Memory B cell (primary cell): ENCODE measurements at regions not wholly inside any gene's neighbourhood (a gene's known extent, or its start where the extent isn't known, plus 50 kb on each side); places are given as distances from the start of the nearest gene placed in this dataset.
"Not testable (repeated sequence)": the region's sequence is repeated elsewhere in the genome, so short reads cannot be mapped to it uniquely, and the experiment has no call there.

ENCODE experiments used
- ATAC-seq: fragments of 150-1000 bp; cut with Tn5 transposase; 2 replicates; pipeline ENCODE4 v1.10.0; 2021; ENCODE audit warnings: low read depth, mild to moderate bottlenecking, moderate library complexity
- DNase-seq, 2 donors: peaks; one replicate each; pipeline ENCODE4 v3.0.0; 2022; ENCODE audit warnings: low spot score in 2 of 2
- H3K27ac Mint-ChIP-seq: one replicate; pipeline ENCODE4 v1.8.0; 2022; ENCODE audit warnings: mild to moderate bottlenecking, moderate library complexity, mixed read lengths
- H3K27me3 Mint-ChIP-seq: one replicate; pipeline ENCODE4 v1.8.0; 2022; ENCODE audit warnings: mixed read lengths
- H3K36me3 Mint-ChIP-seq: one replicate; pipeline ENCODE4 v1.8.0; 2022; ENCODE audit warnings: mild to moderate bottlenecking, mixed read lengths
- H3K4me1 Mint-ChIP-seq: one replicate; pipeline ENCODE4 v1.8.0; 2022; ENCODE audit warnings: mixed read lengths
- H3K4me3 Mint-ChIP-seq: one replicate; pipeline ENCODE4 v1.8.0; 2022; ENCODE audit warnings: mild to moderate bottlenecking, moderate library complexity, mixed read lengths
- H3K9me3 Mint-ChIP-seq: one replicate; pipeline ENCODE4 v1.8.0; 2022; ENCODE audit warnings: mixed read lengths

DNA sequence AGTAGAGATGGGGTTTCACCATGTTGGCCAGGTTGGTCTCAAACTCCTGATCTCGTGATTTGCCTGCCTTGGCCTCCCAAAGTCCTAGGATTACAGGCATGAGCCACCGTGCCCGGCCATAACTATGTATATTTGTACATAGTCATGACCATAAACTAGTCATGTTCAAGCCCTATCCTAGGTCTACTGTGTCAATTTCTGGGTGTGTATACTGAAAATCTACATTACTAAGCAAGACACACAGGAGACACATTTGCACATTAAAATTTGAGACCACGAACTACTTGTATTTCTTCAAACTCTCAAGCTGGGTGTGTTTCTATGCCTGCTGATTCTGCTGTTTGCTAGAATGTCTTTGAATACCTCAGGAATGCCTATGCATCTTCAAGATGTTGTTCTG lies 451.3 kb upstream of the MCTP2 start:
- Mint-ChIP-seq H3K4me1 (no peaks in the 10 kb centered on the region), H3K36me3 (no peaks in the 10 kb centered on the region), H3K4me3 (no peak overlapping the region)

DNA sequence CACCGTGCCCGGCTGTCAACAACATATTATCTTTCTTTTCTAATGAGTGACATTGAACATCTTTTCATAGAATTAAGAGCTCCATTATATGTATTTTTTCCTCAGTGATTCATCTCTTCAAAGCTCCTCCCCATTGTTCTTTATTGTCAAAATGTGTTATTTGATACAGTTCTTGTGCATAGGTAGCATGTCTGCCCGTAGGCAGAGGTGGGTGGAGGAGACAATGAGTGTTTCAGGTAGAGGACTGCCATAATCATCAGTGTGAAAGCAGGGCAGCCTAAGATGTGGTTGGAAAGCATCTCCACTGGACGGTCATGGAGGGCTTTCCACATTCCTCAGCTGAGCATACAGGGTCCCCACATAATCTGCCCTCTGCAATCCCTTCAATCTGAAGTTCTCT lies 452.0 kb upstream of the MCTP2 start:
- Mint-ChIP-seq H3K9me3 (peaks cover 2% of the 10 kb centered on the region), H3K36me3 (no peaks in the 10 kb centered on the region), H3K27me3 (no peaks in the 10 kb centered on the region), H3K4me3 (no peak overlapping the region), H3K4me1 (no peaks in the 10 kb centered on the region), H3K27ac (no peak overlapping the region)
- ATAC-seq (no peak), DNase-seq (no peak)

More for the DNA sequence above, 451.3 kb upstream of the MCTP2 start:
- ATAC-seq (no peak), DNase-seq (no peak)
- Mint-ChIP-seq H3K27ac (no peak overlapping the region), H3K27me3 (no peaks in the 10 kb centered on the region), H3K9me3 (peaks cover 4% of the 10 kb centered on the region)

DNA sequence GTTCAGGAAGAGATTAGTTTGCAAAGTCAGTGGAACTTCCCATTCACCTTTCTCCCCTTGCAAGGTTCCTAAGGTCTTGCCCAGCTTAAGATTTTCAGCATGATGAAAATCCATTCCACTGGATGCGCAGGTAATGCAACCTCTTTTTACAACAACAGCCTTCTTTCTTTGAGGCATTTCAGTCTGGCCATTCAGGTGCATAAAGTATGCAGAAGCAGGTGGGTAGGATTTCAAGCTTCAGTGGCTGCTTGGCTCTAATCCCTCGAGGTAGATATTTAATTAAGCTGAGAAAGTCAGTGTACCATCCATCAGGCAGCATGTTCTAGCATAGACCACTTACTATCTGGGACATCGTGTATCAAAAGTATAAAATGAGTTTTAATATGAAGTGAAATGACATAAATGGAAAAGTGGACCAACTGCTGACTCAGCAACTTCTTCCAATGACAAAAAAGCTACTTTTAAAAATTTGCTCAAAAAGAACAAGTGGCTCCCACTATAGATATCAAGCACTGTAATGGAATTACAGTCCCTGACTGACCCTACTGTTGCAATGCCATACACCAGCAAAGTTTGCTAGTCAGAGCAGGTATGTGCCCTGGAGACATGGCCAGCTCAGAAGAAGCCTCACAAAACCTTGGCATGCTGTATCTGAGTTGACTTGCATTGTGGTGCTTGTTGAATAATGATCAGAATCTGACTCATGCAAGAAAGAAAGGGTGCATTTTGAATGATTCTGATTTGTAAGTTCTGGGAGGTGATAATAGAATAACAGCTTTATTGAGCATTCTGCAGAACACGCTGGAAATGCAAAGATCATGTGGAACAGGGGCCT lies 459.9 kb upstream of the MCTP2 start:
- Mint-ChIP-seq H3K36me3 (no peaks in the 10 kb centered on the region), H3K27me3 (peaks cover 2% of the 10 kb centered on the region), H3K27ac (no peak overlapping the region), H3K4me1 (no peaks in the 10 kb centered on the region), H3K4me3 (no peak overlapping the region), H3K9me3 (peaks cover 4% of the 10 kb centered on the region)
- DNase-seq (no peak), ATAC-seq (no peak)

DNA sequence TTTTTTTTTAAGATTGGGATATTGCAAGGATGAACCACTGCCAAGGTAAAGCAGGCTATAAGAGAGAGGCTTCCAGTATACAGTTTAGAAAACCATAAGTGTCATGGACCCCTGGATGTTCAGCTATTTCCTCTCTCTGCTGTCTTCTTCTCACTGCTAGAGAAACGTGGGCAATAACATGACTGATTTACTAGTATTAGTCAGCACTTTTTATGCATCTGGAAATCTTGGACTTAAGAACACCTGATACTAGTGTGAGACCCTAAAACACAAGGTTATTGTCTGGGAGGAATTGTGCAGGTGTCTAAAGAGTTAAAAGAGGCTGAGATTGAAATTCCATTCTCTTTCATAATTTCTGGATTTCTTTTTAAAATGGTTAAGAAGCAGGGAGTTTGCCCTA lies 460.6 kb upstream of the MCTP2 start:
- Mint-ChIP-seq H3K27ac (no peak overlapping the region), H3K36me3 (no peaks in the 10 kb centered on the region), H3K27me3 (peaks cover 2% of the 10 kb centered on the region), H3K4me3 (no peak overlapping the region), H3K9me3 (peaks cover 4% of the 10 kb centered on the region), H3K4me1 (no peaks in the 10 kb centered on the region)
- ATAC-seq (no peak), DNase-seq (no peak)

DNA sequence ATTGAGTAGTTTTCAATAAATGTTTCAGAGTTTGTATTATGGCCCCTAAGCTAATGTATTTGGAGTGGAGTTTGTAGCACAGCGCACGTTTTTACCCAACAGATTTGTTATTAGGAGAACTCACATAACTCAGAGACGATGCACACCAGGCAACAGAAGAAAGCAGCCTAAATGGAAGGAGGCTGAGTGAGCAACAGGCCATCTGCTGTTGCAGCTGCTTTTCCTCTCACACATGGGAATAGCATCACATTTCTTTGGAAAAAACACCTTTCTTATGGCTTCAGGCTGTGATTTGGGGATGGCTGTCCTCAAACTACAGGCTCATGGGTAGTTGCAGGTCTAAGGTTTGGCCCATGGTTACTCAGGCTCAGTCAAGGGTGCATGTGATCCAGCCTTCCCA lies 469.3 kb upstream of the MCTP2 start:
- Mint-ChIP-seq H3K36me3 (no peaks in the 10 kb centered on the region), H3K4me3 (no peak overlapping the region), H3K27ac (no peak overlapping the region), H3K4me1 (no peaks in the 10 kb centered on the region), H3K27me3 (no peaks in the 10 kb centered on the region), H3K9me3 (peaks cover under 1% of the 10 kb centered on the region)
- DNase-seq (no peak), ATAC-seq (no peak)

DNA sequence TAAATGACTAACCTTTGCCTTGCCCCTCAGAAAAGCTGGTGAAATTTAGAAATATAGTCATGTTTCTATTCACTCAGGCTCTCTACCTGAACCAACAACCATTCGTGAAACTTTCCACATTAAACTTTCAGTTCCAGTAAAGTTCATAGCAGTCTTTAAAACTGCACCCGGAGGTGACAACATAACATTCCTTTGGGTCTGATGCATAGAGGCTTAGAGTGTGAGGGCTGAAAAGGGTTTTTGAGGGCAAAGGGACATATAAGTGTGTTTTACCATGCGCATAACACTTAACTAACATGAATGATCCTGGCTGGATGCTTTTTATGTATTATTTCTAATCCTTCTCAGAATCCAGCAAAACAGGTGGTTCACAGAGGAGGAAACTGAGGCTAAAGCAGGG lies 471.7 kb upstream of the MCTP2 start:
- peaks cover 3% of the 10 kb centered on the region for H3K9me3 Mint-ChIP-seq
- no peak overlapping the region for H3K27ac Mint-ChIP-seq
- no peak overlapping the region for H3K4me3 Mint-ChIP-seq
- H3K27me3 Mint-ChIP-seq: no peaks in the 10 kb centered on the region
- no peak for DNase-seq
- no peaks in the 10 kb centered on the region for H3K4me1 Mint-ChIP-seq
- ATAC-seq: no peak
- H3K36me3 Mint-ChIP-seq: no peaks in the 10 kb centered on the region

DNA sequence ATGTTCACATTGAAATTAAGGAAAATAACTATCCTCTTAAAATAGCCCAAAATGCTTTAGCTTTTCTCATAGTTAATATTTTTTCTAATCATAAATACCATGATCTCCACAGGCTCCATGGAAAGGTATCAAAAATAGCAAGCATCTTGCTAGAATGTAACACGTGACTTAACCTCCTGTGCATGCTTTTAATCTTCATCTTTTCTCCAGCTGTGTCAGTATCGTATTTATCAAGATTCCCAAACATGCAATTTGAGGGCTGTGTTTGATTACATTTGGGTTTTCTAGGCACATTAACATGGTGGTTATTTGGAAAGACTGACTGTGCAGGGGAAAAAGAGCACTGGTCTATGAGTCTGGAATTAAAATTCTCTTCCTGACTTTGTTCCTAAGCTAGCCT lies 472.5 kb upstream of the MCTP2 start:
- Mint-ChIP-seq H3K27me3 (no peaks in the 10 kb centered on the region), H3K36me3 (no peaks in the 10 kb centered on the region), H3K27ac (no peak overlapping the region), H3K4me1 (no peaks in the 10 kb centered on the region), H3K4me3 (no peak overlapping the region), H3K9me3 (peaks cover 3% of the 10 kb centered on the region)
- no peak for ATAC-seq
- DNase-seq: no peak

DNA sequence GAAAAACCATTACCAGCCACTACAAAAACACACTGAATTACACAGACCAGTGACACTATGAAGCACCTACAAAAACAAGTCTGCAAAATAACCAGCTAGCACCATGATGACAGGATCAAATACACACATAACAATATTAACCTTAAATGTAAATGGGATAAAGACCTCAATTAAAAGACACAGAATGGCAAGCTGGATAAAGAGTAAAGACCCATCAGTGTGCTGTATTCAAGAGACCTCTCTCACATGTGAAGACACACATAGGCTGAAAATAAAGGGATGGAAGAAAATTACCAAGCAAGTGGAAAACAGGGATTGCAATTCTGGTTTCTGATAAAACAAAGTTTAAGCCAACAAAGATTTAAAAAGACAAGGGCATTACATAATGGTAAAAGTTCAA lies 482.7 kb upstream of the MCTP2 start:
- no peak for ATAC-seq
- H3K27ac Mint-ChIP-seq: no peak overlapping the region
- H3K9me3 Mint-ChIP-seq: peaks cover 13% of the 10 kb centered on the region
- no peaks in the 10 kb centered on the region for H3K27me3 Mint-ChIP-seq
- H3K4me1 Mint-ChIP-seq: no peaks in the 10 kb centered on the region
- no peak overlapping the region for H3K4me3 Mint-ChIP-seq
- no peaks in the 10 kb centered on the region for H3K36me3 Mint-ChIP-seq
- DNase-seq: no peak

DNA sequence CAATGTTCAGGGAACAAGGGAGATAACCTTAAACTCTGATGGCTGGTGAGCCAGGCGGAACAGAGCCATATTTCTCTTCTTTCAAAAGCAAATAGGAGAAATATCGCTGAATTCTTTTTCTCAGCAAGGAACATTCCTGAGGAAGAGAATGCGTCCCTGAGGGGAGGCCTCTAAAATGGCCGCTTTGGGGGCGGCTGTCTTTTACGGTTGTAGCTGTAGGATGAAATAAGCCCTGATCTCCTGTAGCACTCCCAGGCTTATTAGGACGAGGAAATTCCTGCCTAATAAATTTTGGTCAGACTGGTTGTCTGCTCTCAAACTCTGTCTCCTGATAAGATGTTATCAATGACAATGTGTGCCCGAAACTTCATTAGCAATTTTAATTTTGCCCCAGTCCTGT lies 496.4 kb upstream of the MCTP2 start:
- not testable (repeated sequence) for H3K4me1 Mint-ChIP-seq

DNA sequence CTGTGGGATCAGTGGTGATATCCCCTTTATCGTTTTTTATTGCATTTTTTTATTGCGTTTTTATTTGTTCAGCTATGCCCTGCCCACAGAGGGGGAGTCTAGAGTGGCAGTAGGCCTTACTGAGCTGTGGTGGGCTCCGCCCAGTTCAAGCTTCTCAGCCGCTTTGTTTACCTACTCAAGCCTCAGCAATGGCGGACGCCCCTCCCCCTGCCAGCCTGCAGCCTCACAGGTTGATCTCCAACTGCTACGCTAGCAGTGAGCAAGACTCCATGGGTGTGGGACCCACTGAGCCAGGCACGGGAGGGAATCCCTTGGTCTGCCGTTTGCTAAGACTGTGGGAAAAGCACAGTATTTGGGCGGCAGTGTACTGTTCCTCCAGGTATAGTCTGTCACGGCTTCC lies 500.6 kb upstream of the MCTP2 start:
- no peaks in the 10 kb centered on the region for H3K27me3 Mint-ChIP-seq
- no peaks in the 10 kb centered on the region for H3K36me3 Mint-ChIP-seq
- no peak overlapping the region for H3K4me3 Mint-ChIP-seq
- H3K4me1 Mint-ChIP-seq: no peaks in the 10 kb centered on the region
- ATAC-seq (no peak), DNase-seq (no peak)
- peaks cover 11% of the 10 kb centered on the region for H3K9me3 Mint-ChIP-seq
- H3K27ac Mint-ChIP-seq: no peak overlapping the region

More for the DNA sequence above, 496.4 kb upstream of the MCTP2 start:
- not testable (repeated sequence) for H3K27me3 Mint-ChIP-seq, H3K9me3 Mint-ChIP-seq, H3K36me3 Mint-ChIP-seq, H3K27ac Mint-ChIP-seq, H3K4me3 Mint-ChIP-seq, DNase-seq, ATAC-seq

DNA sequence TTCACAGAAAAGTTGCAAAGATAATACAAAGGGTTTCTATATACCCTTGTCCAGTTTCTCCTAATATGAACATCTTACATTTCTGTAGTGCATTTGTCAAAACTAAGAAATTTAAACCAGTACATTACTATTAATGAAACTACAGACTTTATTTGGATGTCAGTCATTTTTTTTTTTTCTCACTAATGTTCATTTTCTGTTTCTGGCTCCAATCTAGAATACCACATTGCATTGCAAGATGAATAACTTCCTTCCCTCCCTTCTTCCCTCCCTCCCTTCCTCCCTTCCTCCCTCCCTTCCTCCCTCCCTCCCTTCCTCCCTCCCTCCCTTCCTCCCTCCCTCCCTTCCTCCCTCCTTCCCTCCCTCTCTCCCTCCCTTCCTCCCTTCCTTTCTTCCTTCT lies 509.2 kb upstream of the MCTP2 start:
- H3K4me3 Mint-ChIP-seq: no peak overlapping the region
- ATAC-seq (no peak), DNase-seq (no peak)
- H3K36me3 Mint-ChIP-seq: no peaks in the 10 kb centered on the region
- no peak overlapping the region for H3K27ac Mint-ChIP-seq
- no peaks in the 10 kb centered on the region for H3K4me1 Mint-ChIP-seq
- H3K27me3 Mint-ChIP-seq: no peaks in the 10 kb centered on the region
- peaks cover 4% of the 10 kb centered on the region for H3K9me3 Mint-ChIP-seq

DNA sequence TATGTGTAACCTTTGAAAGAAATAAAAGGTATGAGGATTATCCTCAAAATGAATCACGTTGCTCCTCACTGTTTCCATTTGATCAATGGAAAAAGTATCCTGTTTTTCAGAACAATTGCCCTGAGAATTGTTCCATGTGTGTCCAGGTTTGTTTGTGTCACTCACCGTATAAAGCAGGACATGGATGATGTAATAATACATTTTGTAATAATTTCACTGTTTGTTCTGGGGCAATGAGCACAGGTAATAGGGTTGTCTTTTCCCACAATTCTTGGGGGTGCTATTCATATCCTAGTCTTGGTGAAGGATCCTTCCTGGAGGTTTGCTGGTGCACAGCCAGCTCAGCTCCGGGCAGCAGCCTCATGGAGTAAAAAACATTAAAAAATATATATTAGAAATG lies 510.8 kb upstream of the MCTP2 start:
- DNase-seq (no peak), ATAC-seq (no peak)
- H3K36me3 Mint-ChIP-seq: no peaks in the 10 kb centered on the region
- no peaks in the 10 kb centered on the region for H3K4me1 Mint-ChIP-seq
- peaks cover 4% of the 10 kb centered on the region for H3K9me3 Mint-ChIP-seq
- no peaks in the 10 kb centered on the region for H3K27me3 Mint-ChIP-seq
- H3K4me3 Mint-ChIP-seq: no peak overlapping the region
- no peak overlapping the region for H3K27ac Mint-ChIP-seq

DNA sequence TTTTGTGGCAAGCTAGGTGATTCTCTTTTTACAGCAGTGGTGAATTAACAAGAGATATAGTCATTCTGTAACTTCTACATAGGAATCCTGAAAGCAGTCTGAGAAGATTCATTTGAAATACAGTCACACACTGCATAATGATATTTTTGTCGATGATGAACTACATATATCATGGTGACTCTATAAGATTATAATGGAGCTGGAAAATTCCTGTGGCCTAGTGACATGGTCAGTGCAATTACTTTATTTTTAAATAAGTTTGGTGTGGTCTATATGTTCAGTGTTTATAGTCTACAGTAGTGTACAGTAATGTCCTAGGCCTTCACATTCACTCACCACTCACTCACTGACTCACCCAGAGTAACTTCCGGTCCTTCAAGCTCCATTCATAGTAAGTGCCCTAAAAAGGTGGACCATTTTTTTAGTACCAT lies 511.4 kb upstream of the MCTP2 start:
- Mint-ChIP-seq H3K4me1 (no peaks in the 10 kb centered on the region), H3K27ac (no peak overlapping the region), H3K36me3 (no peaks in the 10 kb centered on the region), H3K27me3 (no peaks in the 10 kb centered on the region), H3K9me3 (peaks cover 6% of the 10 kb centered on the region), H3K4me3 (no peak overlapping the region)
- DNase-seq (no peak), ATAC-seq (no peak)

DNA sequence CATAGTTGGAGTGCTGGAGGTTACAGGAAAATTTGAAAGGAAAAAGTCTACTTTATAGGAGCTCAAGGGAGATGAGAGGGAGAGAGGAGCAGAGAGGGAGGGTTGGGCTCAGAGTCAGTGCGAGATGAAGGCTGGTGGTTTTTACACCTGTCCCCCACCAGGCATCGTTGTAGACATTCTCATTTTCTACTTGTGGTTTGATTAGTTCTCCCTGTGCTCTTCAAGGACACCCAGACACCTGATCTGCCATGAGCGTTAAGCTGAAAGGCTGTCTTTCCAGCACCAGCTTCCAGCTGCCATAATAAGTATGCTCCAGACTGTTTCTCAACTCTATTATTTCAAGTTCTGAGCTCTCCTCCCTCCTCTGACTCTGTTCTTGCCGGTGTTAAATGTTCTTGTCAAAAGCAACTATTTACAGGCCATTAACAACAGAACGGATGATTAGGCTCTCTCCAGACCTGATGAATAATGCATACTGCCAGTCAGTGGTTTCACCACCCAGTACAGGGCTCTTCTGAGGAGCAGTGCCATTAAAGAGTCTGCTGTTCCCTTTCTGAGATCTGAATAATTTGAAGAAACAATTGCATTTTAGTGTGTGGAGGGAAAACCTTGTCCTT lies 514.6 kb upstream of the MCTP2 start:
- no peak overlapping the region for H3K4me3 Mint-ChIP-seq
- ATAC-seq (no peak), DNase-seq (no peak)
- no peaks in the 10 kb centered on the region for H3K36me3 Mint-ChIP-seq
- no peak overlapping the region for H3K27ac Mint-ChIP-seq
- H3K27me3 Mint-ChIP-seq: no peaks in the 10 kb centered on the region
- H3K4me1 Mint-ChIP-seq: no peaks in the 10 kb centered on the region
- H3K9me3 Mint-ChIP-seq: peaks cover 3% of the 10 kb centered on the region

DNA sequence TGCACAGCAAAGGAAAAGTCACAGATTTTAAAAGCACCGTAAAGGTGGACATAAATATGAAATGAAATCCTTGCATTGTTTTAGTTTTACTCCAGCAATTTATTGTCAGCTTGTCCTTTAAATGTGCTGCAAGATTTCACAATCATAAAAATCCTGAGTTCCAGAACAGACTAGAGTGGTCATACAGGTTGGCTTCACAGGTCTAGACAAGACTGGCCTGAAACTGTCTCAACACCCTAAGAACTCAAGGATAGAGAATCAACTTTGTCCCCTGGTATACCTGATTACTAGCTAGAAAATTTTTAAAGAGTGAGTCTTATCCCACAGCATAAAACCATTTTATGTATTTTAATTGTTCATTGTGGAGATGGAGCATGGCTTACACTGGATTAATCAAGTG lies 521.7 kb upstream of the MCTP2 start:
- Mint-ChIP-seq H3K4me3 (no peak overlapping the region), H3K27me3 (no peaks in the 10 kb centered on the region), H3K9me3 (no peaks in the 10 kb centered on the region), H3K4me1 (no peaks in the 10 kb centered on the region), H3K27ac (no peak overlapping the region), H3K36me3 (no peaks in the 10 kb centered on the region)
- ATAC-seq: no peak
- no peak for DNase-seq
